ENCODE measurements at regions not wholly inside any gene's neighbourhood (a gene's known extent, or its start where the extent isn't known, plus 50 kb on each side); places are given as distances from the start of the nearest gene placed in this dataset.

DNA sequence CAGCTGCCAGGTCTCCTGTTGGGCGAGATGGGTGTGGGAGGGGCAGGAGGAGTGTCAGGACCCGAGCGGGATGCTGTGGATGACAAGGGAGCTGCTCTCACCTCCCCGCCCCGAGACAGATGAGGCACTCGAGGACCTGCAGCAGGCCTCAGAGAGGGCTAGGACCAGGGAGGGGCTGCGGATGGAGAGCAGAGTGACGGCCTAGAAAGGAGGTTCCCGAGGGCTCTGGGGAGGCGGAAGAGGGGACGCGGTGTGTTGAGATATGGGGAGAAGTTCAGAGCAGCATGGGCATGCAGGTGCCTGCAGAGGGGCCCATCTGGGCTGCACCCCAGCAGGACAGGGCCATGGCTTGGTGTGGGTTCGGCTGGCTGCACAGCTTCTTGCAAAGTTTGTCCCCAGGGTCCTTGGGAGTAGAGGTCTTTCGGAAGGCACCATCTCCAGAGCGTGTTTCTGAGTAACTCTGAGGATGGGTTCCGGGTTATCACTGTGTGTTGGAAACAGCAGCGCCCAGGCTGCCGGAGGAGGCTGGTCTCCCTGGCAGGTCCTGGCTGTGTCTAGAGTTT lies 104.6 kb downstream of the PAX1 start:
- Mint-ChIP-seq H3K9me3 (ENCODE audit: low read depth) (peaks cover 4% of the 10 kb centered on the region), H3K27me3 (ENCODE audit: low read depth) (no peaks in the 10 kb centered on the region), H3K36me3 (ENCODE audit: low read depth) (no peaks in the 10 kb centered on the region), H3K4me1 (ENCODE audit: low read depth) (no peaks in the 10 kb centered on the region), H3K4me3 (ENCODE audit: unreplicated experiment) (no peak overlapping the region), H3K27ac (ENCODE audit: unreplicated experiment) (no peak overlapping the region)
- DNase-seq (ENCODE audit: low spot score): no peak
- TF ChIP-seq, protein P1, sequence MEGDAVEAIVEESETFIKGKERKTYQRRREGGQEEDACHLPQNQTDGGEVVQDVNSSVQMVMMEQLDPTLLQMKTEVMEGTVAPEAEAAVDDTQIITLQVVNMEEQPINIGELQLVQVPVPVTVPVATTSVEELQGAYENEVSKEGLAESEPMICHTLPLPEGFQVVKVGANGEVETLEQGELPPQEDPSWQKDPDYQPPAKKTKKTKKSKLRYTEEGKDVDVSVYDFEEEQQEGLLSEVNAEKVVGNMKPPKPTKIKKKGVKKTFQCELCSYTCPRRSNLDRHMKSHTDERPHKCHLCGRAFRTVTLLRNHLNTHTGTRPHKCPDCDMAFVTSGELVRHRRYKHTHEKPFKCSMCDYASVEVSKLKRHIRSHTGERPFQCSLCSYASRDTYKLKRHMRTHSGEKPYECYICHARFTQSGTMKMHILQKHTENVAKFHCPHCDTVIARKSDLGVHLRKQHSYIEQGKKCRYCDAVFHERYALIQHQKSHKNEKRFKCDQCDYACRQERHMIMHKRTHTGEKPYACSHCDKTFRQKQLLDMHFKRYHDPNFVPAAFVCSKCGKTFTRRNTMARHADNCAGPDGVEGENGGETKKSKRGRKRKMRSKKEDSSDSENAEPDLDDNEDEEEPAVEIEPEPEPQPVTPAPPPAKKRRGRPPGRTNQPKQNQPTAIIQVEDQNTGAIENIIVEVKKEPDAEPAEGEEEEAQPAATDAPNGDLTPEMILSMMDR (IDR thresholded peaks at IDR 0.05): no peak

DNA sequence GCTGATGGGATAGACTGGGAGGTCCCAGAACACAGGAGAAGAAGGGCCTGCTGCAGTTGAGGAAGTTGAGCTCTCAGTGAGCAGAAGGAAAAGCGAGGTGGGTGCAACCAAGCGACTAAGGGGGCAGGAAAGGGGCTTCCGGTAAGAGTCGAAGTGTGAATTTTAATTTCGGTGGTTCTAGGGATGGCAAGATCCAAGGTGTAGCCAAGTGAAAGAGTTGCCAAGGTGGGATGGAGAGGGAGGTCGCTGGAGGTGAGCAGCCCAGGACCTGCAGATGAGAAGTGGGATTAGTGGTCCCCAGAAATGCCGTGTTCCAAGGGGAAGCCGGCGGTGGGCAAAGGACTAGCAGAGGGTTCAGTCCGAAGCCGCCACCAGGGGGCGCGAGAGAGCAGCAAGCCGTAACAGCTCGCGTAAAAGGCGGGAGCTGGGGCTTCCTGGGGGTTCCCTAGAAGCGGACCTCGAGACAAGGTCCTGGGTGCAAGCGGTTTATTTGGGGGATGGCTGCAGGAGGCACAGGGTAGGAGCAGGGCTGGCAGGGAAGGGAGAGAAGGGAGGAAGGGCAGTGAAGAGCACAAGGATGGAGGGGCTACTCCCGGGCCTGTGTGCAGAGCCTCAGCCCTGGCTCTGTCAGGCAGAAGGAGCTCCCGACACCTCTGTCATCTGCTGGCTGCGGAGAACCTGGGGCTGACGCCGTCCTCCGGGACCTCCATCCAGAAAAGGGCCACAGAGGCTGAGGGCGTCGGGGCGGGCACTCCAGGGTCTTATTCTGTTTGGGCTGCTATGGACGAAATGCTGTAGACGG lies 103.6 kb downstream of the PAX1 start:
- no peaks in the 10 kb centered on the region for H3K4me1 Mint-ChIP-seq (ENCODE audit: low read depth)
- H3K27ac Mint-ChIP-seq (ENCODE audit: unreplicated experiment): no peak overlapping the region
- H3K27me3 Mint-ChIP-seq (ENCODE audit: low read depth): no peaks in the 10 kb centered on the region

DNA sequence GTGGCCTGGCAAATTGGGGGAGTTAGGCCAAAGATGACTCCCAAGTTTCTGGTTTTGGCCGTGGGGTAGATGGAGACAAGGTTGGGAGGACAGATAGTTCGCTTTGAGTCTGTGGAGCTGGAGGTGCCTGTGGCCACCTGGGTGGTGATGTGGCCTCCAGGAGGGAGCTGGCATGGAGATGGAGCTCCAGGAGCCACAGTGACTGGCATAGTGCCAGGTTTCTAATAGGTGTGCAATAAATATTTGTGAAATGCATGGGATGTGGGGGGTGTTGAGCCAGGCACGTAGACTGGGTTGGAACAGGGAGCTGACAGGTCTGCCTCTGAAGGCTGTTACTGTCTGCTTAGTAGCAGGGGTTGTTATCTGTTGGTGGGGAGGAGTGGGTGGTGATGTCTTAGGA lies 102.7 kb downstream of the PAX1 start:
- Mint-ChIP-seq H3K4me1 (ENCODE audit: low read depth) (no peaks in the 10 kb centered on the region), H3K27me3 (ENCODE audit: low read depth) (no peaks in the 10 kb centered on the region), H3K9me3 (ENCODE audit: low read depth) (peaks cover 4% of the 10 kb centered on the region), H3K36me3 (ENCODE audit: low read depth) (no peaks in the 10 kb centered on the region), H3K4me3 (ENCODE audit: unreplicated experiment) (no peak overlapping the region), H3K27ac (ENCODE audit: unreplicated experiment) (no peak overlapping the region)
- DNase-seq (ENCODE audit: low spot score): no peak
- TF ChIP-seq, protein P1 (IDR thresholded peaks at IDR 0.05): no peak

More for the DNA sequence above, 103.6 kb downstream of the PAX1 start:
- TF ChIP-seq, protein P1 (IDR thresholded peaks at IDR 0.05): peak; percentile 56
- no peak for DNase-seq (ENCODE audit: low spot score)
- H3K4me3 Mint-ChIP-seq (ENCODE audit: unreplicated experiment): no peak overlapping the region
- no peaks in the 10 kb centered on the region for H3K36me3 Mint-ChIP-seq (ENCODE audit: low read depth)
- peaks cover 4% of the 10 kb centered on the region for H3K9me3 Mint-ChIP-seq (ENCODE audit: low read depth)

DNA sequence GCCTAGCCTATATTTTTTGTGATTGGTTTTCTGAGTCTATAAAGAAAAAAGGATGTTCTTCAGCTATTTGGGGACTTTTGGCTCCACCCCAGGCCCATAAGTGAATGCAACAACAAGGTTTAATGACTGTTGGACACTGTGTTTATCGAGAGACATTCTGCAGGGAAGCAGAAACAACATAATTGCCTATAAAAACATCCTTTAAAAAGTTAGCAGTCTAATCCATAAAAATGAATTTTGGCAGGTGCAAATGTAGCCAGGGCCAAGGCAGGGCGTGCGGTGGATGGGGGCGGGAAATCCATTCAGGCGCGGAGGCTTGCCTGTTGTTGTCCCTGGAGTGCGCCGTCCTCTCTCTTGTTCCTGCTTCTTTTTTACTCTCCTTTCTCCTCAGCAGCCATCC lies 99.3 kb downstream of the PAX1 start:
- Mint-ChIP-seq H3K36me3 (ENCODE audit: low read depth) (no peaks in the 10 kb centered on the region), H3K4me3 (ENCODE audit: unreplicated experiment) (no peak overlapping the region), H3K27me3 (ENCODE audit: low read depth) (no peaks in the 10 kb centered on the region), H3K9me3 (ENCODE audit: low read depth) (peaks cover 8% of the 10 kb centered on the region), H3K27ac (ENCODE audit: unreplicated experiment) (no peak overlapping the region), H3K4me1 (ENCODE audit: low read depth) (no peaks in the 10 kb centered on the region)
- no peak for DNase-seq (ENCODE audit: low spot score)
- TF ChIP-seq, protein P1 (IDR thresholded peaks at IDR 0.05): no peak

DNA sequence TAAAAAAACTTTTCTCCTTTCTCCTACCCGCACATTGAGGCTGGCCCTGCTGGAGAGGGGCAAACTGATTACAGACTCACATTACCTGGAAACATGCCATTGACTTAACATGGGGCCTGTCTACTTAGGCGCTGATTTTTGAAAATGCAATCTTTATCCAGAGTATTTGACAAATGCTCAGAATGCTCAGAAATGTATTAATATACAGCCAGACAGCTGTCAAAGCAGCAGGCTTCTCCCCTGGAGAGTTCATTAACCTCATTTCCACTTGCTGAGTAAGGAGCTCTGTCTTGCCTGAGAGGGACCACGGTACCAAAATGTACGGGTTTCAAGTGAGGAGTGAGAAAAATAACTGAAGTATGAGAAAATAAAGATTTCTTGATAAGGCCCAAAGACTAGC lies 95.7 kb downstream of the PAX1 start:
- H3K4me1 Mint-ChIP-seq (ENCODE audit: low read depth): no peaks in the 10 kb centered on the region
- no peaks in the 10 kb centered on the region for H3K27me3 Mint-ChIP-seq (ENCODE audit: low read depth)
- H3K27ac Mint-ChIP-seq (ENCODE audit: unreplicated experiment): no peak overlapping the region
- no peaks in the 10 kb centered on the region for H3K36me3 Mint-ChIP-seq (ENCODE audit: low read depth)
- no peak for DNase-seq (ENCODE audit: low spot score)
- H3K9me3 Mint-ChIP-seq (ENCODE audit: low read depth): peaks cover 7% of the 10 kb centered on the region
- H3K4me3 Mint-ChIP-seq (ENCODE audit: unreplicated experiment): no peak overlapping the region
- TF ChIP-seq, protein P1 (IDR thresholded peaks at IDR 0.05): no peak
